K562 (cell line): ENCODE measurements at regions not wholly inside any gene's neighbourhood (a gene's known extent, or its start where the extent isn't known, plus 50 kb on each side); places are given as distances from the start of the nearest gene placed in this dataset.

Experiments
- BRD4 ChIP-seq: fragments of 200-600 bp; sonication (generic); IDR thresholded peaks from 2 replicates; pipeline ENCODE4 v1.6.1; 2017; ENCODE audit warnings: inconsistent platforms
- CEBPB ChIP-seq: fragments of 450-650 bp; IDR thresholded peaks from 2 replicates; pipeline ENCODE4 v1.6.1; 2016; ENCODE audit warnings: missing genetic modification characterization, missing compliant biosample characterization
- CTCFL ChIP-seq: IDR thresholded peaks from 2 replicates; pipeline ENCODE4 v1.6.1; 2011; ENCODE audit warnings: borderline replicate concordance, low read depth, mild to moderate bottlenecking, moderate library complexity, low read length; ENCODE audit not compliant: insufficient read depth, poor library complexity, severe bottlenecking
- DDX20 ChIP-seq: fragments of 450-650 bp; IDR thresholded peaks from 2 replicates; pipeline ENCODE4 v1.6.1; 2016; ENCODE audit warnings: missing genetic modification characterization, low read depth, mild to moderate bottlenecking, missing compliant biosample characterization, moderate library complexity
- ELF1 ChIP-seq: fragments of 200-800 bp; sonication (Bioruptor generic); IDR thresholded peaks from 2 replicates; pipeline ENCODE4 v1.6.1; 2016; ENCODE audit warnings: missing genetic modification characterization, missing compliant biosample characterization
- ESRRB ChIP-seq: fragments of 250-450 bp; sonication (Bioruptor Pico); IDR thresholded peaks from 2 replicates; pipeline ENCODE4 v1.5.0; 2020; ENCODE audit warnings: mild to moderate bottlenecking, moderate library complexity, borderline replicate concordance
- FOXK1 ChIP-seq: sonication (generic); formaldehyde crosslinking; IDR thresholded peaks from 2 replicates; pipeline ENCODE4 v1.8.0; 2022; ENCODE audit warnings: missing genetic modification reagents, mild to moderate bottlenecking, borderline replicate concordance
- PHTF2 ChIP-seq: fragments of 250-450 bp; sonication (Bioruptor Pico); IDR thresholded peaks from 2 replicates; pipeline ENCODE4 v1.5.0; 2021; ENCODE audit warnings: mild to moderate bottlenecking
- RAD51 ChIP-seq: fragments of 450-650 bp; IDR thresholded peaks from 2 replicates; pipeline ENCODE4 v1.7.1; 2016; ENCODE audit warnings: low read depth, mild to moderate bottlenecking, borderline replicate concordance
- THRA ChIP-seq: fragments of 450-650 bp; IDR thresholded peaks from 2 replicates; pipeline ENCODE4 v1.6.1; 2017; ENCODE audit warnings: mild to moderate bottlenecking, moderate library complexity
- ZNF436 ChIP-seq: fragments of 250-450, 450-650 bp; sonication (Bioruptor Pico); formaldehyde crosslinking; IDR thresholded peaks from 2 replicates; pipeline ENCODE4 v1.7.0; 2020; ENCODE audit warnings: mild to moderate bottlenecking
- ZNF551 ChIP-seq: fragments of 250-450 bp; sonication (Bioruptor Pico); IDR thresholded peaks from 2 replicates; pipeline ENCODE4 v1.5.0; 2021; ENCODE audit warnings: mild to moderate bottlenecking, moderate library complexity
- TF ChIP-seq, protein P1 (sequence below): sonication (generic); formaldehyde crosslinking; IDR thresholded peaks from 2 replicates; pipeline ENCODE4 v1.8.1; 2023; ENCODE audit warnings: missing genetic modification reagents, mild to moderate bottlenecking, borderline replicate concordance
- TF ChIP-seq, protein P2 (sequence below): fragments of 250-450 bp; sonication (Bioruptor Pico); IDR thresholded peaks from 2 replicates; pipeline ENCODE4 v1.9.0; 2021; ENCODE audit warnings: mild to moderate bottlenecking, inconsistent platforms
- TF ChIP-seq, protein P3 (sequence below): fragments of 250-450 bp; sonication (Bioruptor Pico); IDR thresholded peaks from 2 replicates; pipeline ENCODE4 v1.8.0; 2021; ENCODE audit warnings: mild to moderate bottlenecking, moderate library complexity

DNA sequence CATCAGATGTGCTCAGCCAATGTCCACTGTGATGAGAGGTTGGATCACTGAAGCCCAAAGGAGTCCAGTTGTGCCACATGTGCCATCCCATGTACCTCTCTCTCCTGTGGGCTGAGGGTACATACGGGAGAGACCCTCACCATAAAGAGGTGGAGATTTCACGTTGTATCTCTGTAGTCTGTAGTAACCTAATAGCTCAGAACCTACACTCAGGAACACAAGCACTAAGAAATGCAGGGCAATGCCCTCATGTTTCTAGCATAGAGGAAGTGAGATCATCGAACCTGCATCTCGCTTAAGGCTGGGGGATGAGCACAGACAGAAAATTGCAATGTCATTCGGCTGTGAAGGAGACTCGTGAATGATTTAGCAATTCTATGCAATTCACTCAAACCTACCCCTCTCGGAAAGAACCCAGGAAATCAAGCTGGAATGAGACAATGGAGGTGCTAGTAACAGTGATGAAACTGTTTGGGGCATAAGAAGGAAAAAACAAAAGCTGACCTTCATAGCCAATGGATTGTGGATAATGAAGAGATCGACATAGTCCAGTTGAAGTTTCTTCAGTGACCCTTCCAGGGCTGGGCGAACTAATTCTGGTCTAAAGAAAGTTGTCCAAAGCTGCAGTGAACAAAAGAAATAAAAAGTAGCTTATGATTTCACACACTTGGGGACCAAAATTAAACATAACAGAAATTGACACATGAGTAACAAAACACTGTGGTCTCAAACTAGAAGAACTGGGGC is 80.3 kb upstream of the UCN3 start (continued):
- TF ChIP-seq, protein P1, sequence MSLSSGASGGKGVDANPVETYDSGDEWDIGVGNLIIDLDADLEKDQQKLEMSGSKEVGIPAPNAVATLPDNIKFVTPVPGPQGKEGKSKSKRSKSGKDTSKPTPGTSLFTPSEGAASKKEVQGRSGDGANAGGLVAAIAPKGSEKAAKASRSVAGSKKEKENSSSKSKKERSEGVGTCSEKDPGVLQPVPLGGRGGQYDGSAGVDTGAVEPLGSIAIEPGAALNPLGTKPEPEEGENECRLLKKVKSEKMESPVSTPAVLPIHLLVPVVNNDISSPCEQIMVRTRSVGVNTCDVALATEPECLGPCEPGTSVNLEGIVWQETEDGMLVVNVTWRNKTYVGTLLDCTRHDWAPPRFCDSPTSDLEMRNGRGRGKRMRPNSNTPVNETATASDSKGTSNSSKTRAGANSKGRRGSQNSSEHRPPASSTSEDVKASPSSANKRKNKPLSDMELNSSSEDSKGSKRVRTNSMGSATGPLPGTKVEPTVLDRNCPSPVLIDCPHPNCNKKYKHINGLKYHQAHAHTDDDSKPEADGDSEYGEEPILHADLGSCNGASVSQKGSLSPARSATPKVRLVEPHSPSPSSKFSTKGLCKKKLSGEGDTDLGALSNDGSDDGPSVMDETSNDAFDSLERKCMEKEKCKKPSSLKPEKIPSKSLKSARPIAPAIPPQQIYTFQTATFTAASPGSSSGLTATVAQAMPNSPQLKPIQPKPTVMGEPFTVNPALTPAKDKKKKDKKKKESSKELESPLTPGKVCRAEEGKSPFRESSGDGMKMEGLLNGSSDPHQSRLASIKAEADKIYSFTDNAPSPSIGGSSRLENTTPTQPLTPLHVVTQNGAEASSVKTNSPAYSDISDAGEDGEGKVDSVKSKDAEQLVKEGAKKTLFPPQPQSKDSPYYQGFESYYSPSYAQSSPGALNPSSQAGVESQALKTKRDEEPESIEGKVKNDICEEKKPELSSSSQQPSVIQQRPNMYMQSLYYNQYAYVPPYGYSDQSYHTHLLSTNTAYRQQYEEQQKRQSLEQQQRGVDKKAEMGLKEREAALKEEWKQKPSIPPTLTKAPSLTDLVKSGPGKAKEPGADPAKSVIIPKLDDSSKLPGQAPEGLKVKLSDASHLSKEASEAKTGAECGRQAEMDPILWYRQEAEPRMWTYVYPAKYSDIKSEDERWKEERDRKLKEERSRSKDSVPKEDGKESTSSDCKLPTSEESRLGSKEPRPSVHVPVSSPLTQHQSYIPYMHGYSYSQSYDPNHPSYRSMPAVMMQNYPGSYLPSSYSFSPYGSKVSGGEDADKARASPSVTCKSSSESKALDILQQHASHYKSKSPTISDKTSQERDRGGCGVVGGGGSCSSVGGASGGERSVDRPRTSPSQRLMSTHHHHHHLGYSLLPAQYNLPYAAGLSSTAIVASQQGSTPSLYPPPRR, result no peak
- TF ChIP-seq CTCFL (no peak), CEBPB (tag) (peak; percentile 81), BRD4 (0 out of 2 replicates have a peak, but pooled peaks have one; percentile 5), ESRRB (no peak), THRA (no peak), RAD51 (no peak), FOXK1 (CRISPR knock-in tag) (no peak), ZNF551 (no peak), ELF1 (tag) (peak; percentile 46; the same call in 1 of the 2 replicates), ZNF436 (CRISPR knock-in tag) (no peak), DDX20 (tag) (0 out of 2 replicates have a peak, but pooled peaks have one; percentile 38), PHTF2 (CRISPR knock-in tag) (no peak)
- TF ChIP-seq, protein P2, sequence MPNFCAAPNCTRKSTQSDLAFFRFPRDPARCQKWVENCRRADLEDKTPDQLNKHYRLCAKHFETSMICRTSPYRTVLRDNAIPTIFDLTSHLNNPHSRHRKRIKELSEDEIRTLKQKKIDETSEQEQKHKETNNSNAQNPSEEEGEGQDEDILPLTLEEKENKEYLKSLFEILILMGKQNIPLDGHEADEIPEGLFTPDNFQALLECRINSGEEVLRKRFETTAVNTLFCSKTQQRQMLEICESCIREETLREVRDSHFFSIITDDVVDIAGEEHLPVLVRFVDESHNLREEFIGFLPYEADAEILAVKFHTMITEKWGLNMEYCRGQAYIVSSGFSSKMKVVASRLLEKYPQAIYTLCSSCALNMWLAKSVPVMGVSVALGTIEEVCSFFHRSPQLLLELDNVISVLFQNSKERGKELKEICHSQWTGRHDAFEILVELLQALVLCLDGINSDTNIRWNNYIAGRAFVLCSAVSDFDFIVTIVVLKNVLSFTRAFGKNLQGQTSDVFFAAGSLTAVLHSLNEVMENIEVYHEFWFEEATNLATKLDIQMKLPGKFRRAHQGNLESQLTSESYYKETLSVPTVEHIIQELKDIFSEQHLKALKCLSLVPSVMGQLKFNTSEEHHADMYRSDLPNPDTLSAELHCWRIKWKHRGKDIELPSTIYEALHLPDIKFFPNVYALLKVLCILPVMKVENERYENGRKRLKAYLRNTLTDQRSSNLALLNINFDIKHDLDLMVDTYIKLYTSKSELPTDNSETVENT (CRISPR knock-in tag), result no peak
- TF ChIP-seq, protein P3, sequence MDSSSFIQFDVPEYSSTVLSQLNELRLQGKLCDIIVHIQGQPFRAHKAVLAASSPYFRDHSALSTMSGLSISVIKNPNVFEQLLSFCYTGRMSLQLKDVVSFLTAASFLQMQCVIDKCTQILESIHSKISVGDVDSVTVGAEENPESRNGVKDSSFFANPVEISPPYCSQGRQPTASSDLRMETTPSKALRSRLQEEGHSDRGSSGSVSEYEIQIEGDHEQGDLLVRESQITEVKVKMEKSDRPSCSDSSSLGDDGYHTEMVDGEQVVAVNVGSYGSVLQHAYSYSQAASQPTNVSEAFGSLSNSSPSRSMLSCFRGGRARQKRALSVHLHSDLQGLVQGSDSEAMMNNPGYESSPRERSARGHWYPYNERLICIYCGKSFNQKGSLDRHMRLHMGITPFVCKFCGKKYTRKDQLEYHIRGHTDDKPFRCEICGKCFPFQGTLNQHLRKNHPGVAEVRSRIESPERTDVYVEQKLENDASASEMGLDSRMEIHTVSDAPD (CRISPR knock-in tag), result no peak
